NCI-H1417 (cell line): ENCODE measurements at regions not wholly inside any gene's neighbourhood (a gene's known extent, or its start where the extent isn't known, plus 50 kb on each side); places are given as distances from the start of the nearest gene placed in this dataset.

Experiments used
- DNase-seq, 3 experiments: peaks; one replicate each; lab custom pipeline; 2025; lab: John Stamatoyannopoulos, UW

GRCh38 chrX:134173541-134174272, 63.3 kb upstream of the CCDC160 start:
- DNase-seq, result no peak

GRCh38 chrX:134174273-134174660, 62.7 kb upstream of the CCDC160 start:
- no peak for DNase-seq

- no peak for DNase-seq
These were observed 62.1 kb upstream of the CCDC160 start for GRCh38 chrX:134174859-134175258.

- DNase-seq, result no peak
These were observed 59.5 kb upstream of the CCDC160 start for GRCh38 chrX:134177527-134177926.

- DNase-seq, result no peak
These were observed 56.2 kb upstream of the CCDC160 start for GRCh38 chrX:134180601-134181274.

- no peak for DNase-seq
These were observed 55.7 kb upstream of the CCDC160 start for GRCh38 chrX:134181275-134181660.

- DNase-seq, result no peak
These were observed 53.3 kb upstream of the CCDC160 start for GRCh38 chrX:134183665-134184064.

- DNase-seq, result no peak
These were observed 52.0 kb upstream of the CCDC160 start for GRCh38 chrX:134184936-134185335.

GRCh38 chrX:134186362-134187121, 50.4 kb upstream of the CCDC160 start:
- DNase-seq, result no peak
